ENCODE measurements at regions not wholly inside any gene's neighbourhood (a gene's known extent, or its start where the extent isn't known, plus 50 kb on each side); places are given as distances from the start of the nearest gene placed in this dataset.

- Histone ChIP-seq H2AK5ac (ENCODE audit: low read depth, low read length) (no peak overlapping the region), H4K91ac (replicated peaks; ENCODE audit: insufficient read length, low read length) (no peak overlapping the region), H3K4me3 (ENCODE audit: extremely low read depth in 1 of 4, insufficient read depth in 2 of 4, low read depth in 3 of 4, low read length in 4 of 4) (no peak overlapping the region), H3K79me1 (ENCODE audit: low read depth, low read length) (peaks cover under 1% of the 10 kb centered on the region; the same call in 1 of the 2 replicates), H3K27me3 (replicated peaks in 1 of 4; ENCODE audit: control insufficient read depth in 3 of 4, extremely low read depth in 1 of 4, insufficient read depth in 3 of 4, low read length in 3 of 4) (no peaks in the 10 kb centered on the region), H3K23ac (ENCODE audit: insufficient read length) (no peak overlapping the region), H4K8ac (ENCODE audit: extremely low read depth, insufficient read depth, low read length) (no peak overlapping the region), H2AFZ (ENCODE audit: low read length) (no peak overlapping the region), H3K9me3 (ENCODE audit: insufficient read depth in 2 of 2, low read depth in 1 of 2, low read length in 1 of 2) (no peaks in the 10 kb centered on the region), H2BK20ac (ENCODE audit: low read length) (no peak overlapping the region), H3K27ac (ENCODE audit: low read depth, low read length) (no peak overlapping the region), H3K9ac (replicated peaks in 1 of 4; ENCODE audit: extremely low read depth in 1 of 4, low read depth in 3 of 4, low read length in 3 of 4) (no peak overlapping the region; a peak in 1 of 7 replicates), H2BK5ac (ENCODE audit: low read depth, low read length) (no peak overlapping the region), H3K14ac (ENCODE audit: insufficient read length) (no peak overlapping the region), H2BK120ac (replicated peaks; ENCODE audit: low read depth, low read length) (no peak overlapping the region), H3K36me3 (ENCODE audit: control insufficient read depth in 2 of 4, insufficient read depth in 4 of 4, low read length in 3 of 4) (no peaks in the 10 kb centered on the region), H3K4me2 (ENCODE audit: insufficient read depth in 1 of 2, low read depth in 2 of 2, low read length in 2 of 2) (no peak overlapping the region), H3K23me2 (ENCODE audit: low read depth, low read length) (no peaks in the 10 kb centered on the region; the same call in 1 of the 2 replicates), H4K5ac (ENCODE audit: insufficient read length, low read depth, low read length) (no peak overlapping the region), H4K20me1 (replicated peaks in 1 of 2; ENCODE audit: control insufficient read depth in 1 of 2, insufficient read depth in 2 of 2, low read length in 2 of 2) (no peaks in the 10 kb centered on the region), H3K4me1 (replicated peaks in 1 of 4; ENCODE audit: control insufficient read depth in 3 of 4, insufficient read depth in 4 of 4, low read length in 3 of 4) (peaks cover 2 to 8% (median 4%) of the 10 kb centered on the region in 4 experiments; a peak in 3 of 7 replicates), H3K79me2 (ENCODE audit: control insufficient read depth in 1 of 2, insufficient read depth in 2 of 2, low read length in 2 of 2) (no peaks in the 10 kb centered on the region), H3K4ac (replicated peaks; ENCODE audit: insufficient read length, low read depth, low read length) (no peak overlapping the region), H2BK15ac (ENCODE audit: low read length) (no peak overlapping the region), H3K18ac (ENCODE audit: extremely low read depth, low read length) (no peak overlapping the region), H3K56ac (replicated peaks; ENCODE audit: insufficient read length, low read depth, low read length) (no peak overlapping the region), H2BK12ac (ENCODE audit: low read depth, low read length) (no peak overlapping the region)
- POLR2A ChIA-PET (ENCODE audit: partially characterized antibody) = no interaction called here
- WGBS, 2 experiments (ENCODE audit: extremely low coverage in 1 of 2, insufficient coverage in 1 of 2, insufficient read length in 1 of 2, insufficient replicate concordance in 2 of 2, low coverage in 1 of 2, low lambda C conversion rate in 2 of 2, missing lambda C conversion rate in 1 of 2) = 88% methylated on average over 2 of the region's 2 CpGs; no CpG with 5 or more reads in 1 of the 2 experiments
- no peak for FAIRE-seq
- CTCF ChIA-PET (ENCODE audit: partially characterized antibody) = interaction anchor here (1.4 to 6.9 kb wide), 5 partner anchors 7 to 74 kb away, joined by 3 to 63 read pairs (median 13); no protein-coding TSS in a partner anchor
- no peak for DNase-seq (ENCODE audit: low read depth in 1 of 2, low spot score in 2 of 2)
- TF ChIP-seq CTCF (IDR thresholded peaks at IDR 0.05; ENCODE audit: control extremely low read depth in 1 of 3, insufficient read depth in 1 of 3, low read depth in 1 of 3, low read length in 3 of 3) = no peak
- no peak for TF ChIP-seq CHD1 (IDR thresholded peaks at IDR 0.05; ENCODE audit: low read depth, low read length)
- TF ChIP-seq MAX (IDR thresholded peaks at IDR 0.05) = no peak
- no peak for TF ChIP-seq POLR2AphosphoS5 (IDR thresholded peaks at IDR 0.05; ENCODE audit: low read depth, low read length)
- TF ChIP-seq ATF2 (IDR thresholded peaks at IDR 0.05; ENCODE audit: low read length) = no peak
- no peak for TF ChIP-seq RFX5 (IDR thresholded peaks at IDR 0.05; ENCODE audit: borderline replicate concordance, low read depth, low read length)
- TF ChIP-seq SP2 (IDR thresholded peaks at IDR 0.05; ENCODE audit: low read length) = no peak
- no peak for TF ChIP-seq YY1 (IDR thresholded peaks at IDR 0.05; ENCODE audit: low read depth, low read length)
- no peak for TF ChIP-seq GTF2F1 (IDR thresholded peaks at IDR 0.05; ENCODE audit: borderline replicate concordance, low read depth, low read length)
- no peak for TF ChIP-seq KDM1A (IDR thresholded peaks at IDR 0.05; ENCODE audit: borderline replicate concordance, low read length)
Observed at GRCh38 chr3:57003676-57004075, 56.8 kb upstream of the SPATA12 start.
